OCI-LY7 (cell line): ENCODE measurements at regions not wholly inside any gene's neighbourhood (a gene's known extent, or its start where the extent isn't known, plus 50 kb on each side); places are given as distances from the start of the nearest gene placed in this dataset.

ENCODE experiments used
- BruUV-seq: library from RNA; stranded (reverse); fragments of 400-500 nt; replicated peaks from 2 replicates; lab custom pipeline; 2021; lab: Mats Ljungman, UMichigan
- CTCF ChIA-PET: fragments of 300-600 bp; sonication (Branson Sonifier 250); formaldehyde crosslinking; loops from one replicate; lab custom pipeline; 2022; ENCODE audit warnings: antibody characterized with exemption; ENCODE audit not compliant: unreplicated experiment; lab: Charles Lee
- POLR2A ChIA-PET: fragments of 300-600 bp; sonication (Branson Sonifier 250); formaldehyde crosslinking; loops from one replicate; lab custom pipeline; 2022; ENCODE audit warnings: antibody characterized with exemption; lab: Charles Lee
- DNase-seq: peaks from one replicate; pipeline ENCODE4 v3.0.0-alpha.2; 2015; ENCODE audit warnings: low spot score
- H2AFZ ChIP-seq: fragments of 200-600 bp; sonication (generic), shearing (Covaris generic); 2 replicates; pipeline ENCODE4 v1.6.1; 2014; ENCODE audit warnings: mild to moderate bottlenecking, antibody characterized with exemption, low read length, moderate library complexity
- H3K27ac ChIP-seq: fragments of 200-600 bp; sonication (generic); 2 replicates; pipeline ENCODE4 v1.5.1; 2014; ENCODE audit warnings: mixed run types, low read depth, mild to moderate bottlenecking, moderate library complexity, low read length, inconsistent platforms; ENCODE audit not compliant: poor library complexity, severe bottlenecking
- H3K36me3 ChIP-seq: fragments of 200-600 bp; sonication (generic); 2 replicates; pipeline ENCODE4 v1.6.1; 2014; ENCODE audit warnings: mild to moderate bottlenecking, antibody characterized with exemption, low read length, moderate library complexity, mixed read lengths; ENCODE audit not compliant: insufficient read depth
- H3K4me1 ChIP-seq: fragments of 200-600 bp; sonication (generic); 2 replicates; pipeline ENCODE4 v1.5.1; 2014; ENCODE audit warnings: mild to moderate bottlenecking, low read length; ENCODE audit not compliant: insufficient read depth, poor library complexity, severe bottlenecking
- H3K4me2 ChIP-seq: fragments of 200-600 bp; sonication (generic); 2 replicates; pipeline ENCODE4 v1.6.1; 2014; ENCODE audit warnings: mild to moderate bottlenecking, low read length
- H3K4me3 ChIP-seq: fragments of 200-600 bp; sonication (generic); 2 replicates; pipeline ENCODE4 v1.5.1; 2014; ENCODE audit warnings: mild to moderate bottlenecking, low read depth, low read length; ENCODE audit not compliant: poor library complexity, severe bottlenecking
- H3K79me2 ChIP-seq: fragments of 200-600 bp; sonication (generic); 2 replicates; pipeline ENCODE4 v1.6.1; 2016; ENCODE audit warnings: low read depth, mild to moderate bottlenecking, low read length, moderate library complexity, mixed read lengths; ENCODE audit not compliant: insufficient read depth
- H3K9me2 ChIP-seq: fragments of 200-600 bp; sonication (generic); 2 replicates; pipeline ENCODE4 v1.6.1; 2016; ENCODE audit warnings: mild to moderate bottlenecking, low read length, mixed read lengths; ENCODE audit not compliant: insufficient read depth
- H3K9me3 ChIP-seq: fragments of 200-600 bp; sonication (generic); 2 replicates; pipeline ENCODE4 v1.6.1; 2014; ENCODE audit warnings: mild to moderate bottlenecking, mixed run types, low read length, mixed read lengths
- H4K20me1 ChIP-seq: fragments of 200-600 bp; sonication (generic); 2 replicates; pipeline ENCODE4 v1.6.1; 2014; ENCODE audit warnings: mild to moderate bottlenecking, antibody characterized with exemption, low read length, moderate library complexity, mixed read lengths; ENCODE audit not compliant: insufficient read depth
- CTCF ChIP-seq: fragments of 200-600 bp; sonication (generic); conservative IDR thresholded peaks from 2 replicates; pipeline ENCODE4 v1.5.1; 2014; ENCODE audit warnings: mild to moderate bottlenecking, antibody characterized with exemption, low read length, moderate library complexity, mixed read lengths
- EZH2phosphoT487 ChIP-seq: fragments of 200-600 bp; sonication (generic); IDR thresholded peaks from 2 replicates; pipeline ENCODE4 v1.6.1; 2018; ENCODE audit warnings: low read depth, borderline replicate concordance, mild to moderate bottlenecking, mixed run types, antibody characterized with exemption, low read length, moderate library complexity, mixed read lengths
- intact Hi-C: fragments of 100-400 bp; cut with micrococcal nuclease; formaldehyde crosslinking; loops from one replicate; pipeline ENCODE4 v1.10.0; 2022; ENCODE audit not compliant: unreplicated experiment

- Histone ChIP-seq H3K4me2 (no peak overlapping the region), H3K4me3 (no peak overlapping the region), H3K4me1 (no peaks in the 10 kb centered on the region), H3K79me2 (no peaks in the 10 kb centered on the region), H3K27ac (no peak overlapping the region), H3K36me3 (no peaks in the 10 kb centered on the region), H3K9me3 (no peaks in the 10 kb centered on the region), H2AFZ (no peak overlapping the region), H4K20me1 (no peaks in the 10 kb centered on the region), H3K9me2 (no peaks in the 10 kb centered on the region)
- DNase-seq = no peak
- POLR2A ChIA-PET = no interaction called here
- intact Hi-C loops = no loop called here
- TF ChIP-seq CTCF (no peak), EZH2phosphoT487 (no peak)
- CTCF ChIA-PET = no interaction called here
- no TSS peak for BruUV-seq
Measured at GRCh38 chr10:131567279-131568162, 256.0 kb upstream of the TCERG1L start.

DNA sequence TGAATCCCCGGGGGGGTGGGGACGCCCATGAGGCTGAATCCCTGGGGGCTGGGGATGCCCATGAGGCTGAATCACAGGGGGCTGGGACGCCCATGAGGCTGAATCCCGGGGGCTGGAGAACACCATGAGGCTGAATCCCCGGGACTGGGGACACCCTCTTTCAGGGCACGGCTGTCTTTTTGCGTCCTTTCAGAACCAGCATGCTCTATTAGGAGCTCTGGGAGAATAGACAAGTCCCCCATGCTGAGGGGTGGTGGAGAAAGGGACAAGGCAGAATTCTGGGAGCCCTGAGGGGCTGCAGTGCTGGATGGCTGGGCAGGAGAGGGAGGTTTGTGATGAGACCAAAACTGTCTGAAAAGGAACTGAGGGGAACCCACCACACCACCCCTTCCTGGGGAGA lies 257.3 kb upstream of the TCERG1L start:
- TF ChIP-seq CTCF (no peak), EZH2phosphoT487 (no peak)
- intact Hi-C loops = no loop called here
- Histone ChIP-seq H3K36me3 (no peaks in the 10 kb centered on the region), H3K4me2 (no peak overlapping the region), H3K4me3 (no peak overlapping the region), H3K79me2 (no peaks in the 10 kb centered on the region), H2AFZ (no peak overlapping the region), H3K4me1 (no peaks in the 10 kb centered on the region), H3K9me2 (no peaks in the 10 kb centered on the region), H3K9me3 (no peaks in the 10 kb centered on the region), H4K20me1 (no peaks in the 10 kb centered on the region), H3K27ac (no peak overlapping the region)
- DNase-seq = no peak
- CTCF ChIA-PET = no interaction called here
- no TSS peak for BruUV-seq
- POLR2A ChIA-PET = no interaction called here
